HG03432 (cell line): ENCODE measurements at regions not wholly inside any gene's neighbourhood (a gene's known extent, or its start where the extent isn't known, plus 50 kb on each side); places are given as distances from the start of the nearest gene placed in this dataset.

ENCODE experiments used
- ATAC-seq: cut with Tn5 transposase; IDR thresholded peaks from one replicate; pipeline ENCODE4 v1.9.1; 2021; ENCODE audit warnings: mild to moderate bottlenecking, moderate library complexity; ENCODE audit not compliant: unreplicated experiment

GRCh38 chr10:88163572-88163971 lies 300.1 kb downstream of the PTEN start:
- ATAC-seq = no peak

GRCh38 chr10:88164471-88164870 lies 301.0 kb downstream of the PTEN start:
- no peak for ATAC-seq

DNA sequence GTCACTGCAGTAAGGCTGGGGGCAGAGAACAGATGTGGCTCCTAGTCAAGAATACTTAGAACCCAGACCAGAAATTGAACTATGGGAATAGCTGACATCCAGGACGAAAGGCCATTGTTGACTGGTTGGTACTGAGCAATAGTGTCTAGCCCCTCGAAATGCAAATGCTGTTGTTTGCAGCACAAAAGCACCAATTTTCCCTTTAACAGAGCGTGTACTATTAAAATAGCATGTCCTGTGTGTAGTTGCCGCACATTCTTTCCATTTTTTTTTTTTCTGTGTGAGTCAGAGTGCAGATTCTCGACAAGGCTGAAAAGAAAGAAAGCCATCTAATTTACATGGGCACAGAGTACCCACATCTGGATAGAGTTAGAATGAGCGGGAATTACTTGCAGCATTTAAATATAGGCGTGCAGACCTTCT lies 302.4 kb downstream of the PTEN start:
- ATAC-seq = no peak

DNA sequence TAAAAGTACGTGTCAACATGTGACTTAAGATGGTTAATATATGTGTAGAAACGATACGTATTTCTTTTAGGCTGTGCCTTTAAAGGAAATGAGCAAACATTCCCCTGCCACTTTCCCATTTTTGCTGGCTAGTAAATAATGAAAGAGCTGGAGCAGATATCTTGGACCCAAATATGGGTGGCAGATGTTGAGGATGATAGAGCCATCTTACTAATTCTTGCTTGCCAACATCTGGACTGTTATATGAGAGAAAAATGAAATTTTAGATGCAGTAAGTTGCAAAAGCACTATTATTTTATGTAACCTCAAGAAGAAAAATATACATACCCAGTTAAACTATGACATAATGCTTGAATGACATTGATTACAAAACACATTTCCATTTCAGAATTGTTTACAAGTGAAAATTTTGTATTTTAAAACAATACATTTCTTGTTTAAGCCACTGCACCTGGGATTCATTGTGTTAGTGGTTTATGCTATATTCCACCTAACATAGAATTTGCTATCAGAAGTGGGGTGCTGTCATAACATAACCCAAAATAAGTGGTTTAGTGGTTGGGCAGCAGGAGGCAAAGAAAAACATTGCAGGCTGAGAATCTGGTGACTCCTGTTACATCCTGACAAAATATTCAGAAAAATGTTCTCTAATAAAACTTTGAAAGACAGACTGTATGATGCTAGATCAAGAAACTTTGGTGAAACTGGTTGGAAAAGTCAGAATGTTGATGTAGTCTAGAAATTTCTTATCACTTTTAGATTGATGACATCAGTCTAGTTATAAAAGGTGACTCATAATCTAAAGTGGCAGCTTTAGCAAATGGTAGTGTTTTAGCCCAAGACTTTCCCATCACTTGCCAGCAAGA lies 305.0 kb downstream of the PTEN start:
- no peak for ATAC-seq

DNA sequence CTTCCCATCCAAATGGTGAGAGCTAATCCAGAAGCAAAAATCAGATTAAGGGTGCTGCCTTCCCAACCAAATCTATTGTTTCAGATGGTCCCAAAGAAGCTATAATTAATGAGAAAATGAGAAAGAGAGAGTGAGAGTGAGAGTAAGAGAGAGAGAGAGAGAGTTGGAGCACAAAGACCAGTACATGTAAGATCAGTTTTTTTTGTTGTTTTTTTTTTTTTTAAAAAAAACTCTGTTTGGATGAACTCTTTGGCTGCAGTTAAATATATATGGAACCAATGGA lies 305.6 kb downstream of the PTEN start:
- ATAC-seq = no peak

DNA sequence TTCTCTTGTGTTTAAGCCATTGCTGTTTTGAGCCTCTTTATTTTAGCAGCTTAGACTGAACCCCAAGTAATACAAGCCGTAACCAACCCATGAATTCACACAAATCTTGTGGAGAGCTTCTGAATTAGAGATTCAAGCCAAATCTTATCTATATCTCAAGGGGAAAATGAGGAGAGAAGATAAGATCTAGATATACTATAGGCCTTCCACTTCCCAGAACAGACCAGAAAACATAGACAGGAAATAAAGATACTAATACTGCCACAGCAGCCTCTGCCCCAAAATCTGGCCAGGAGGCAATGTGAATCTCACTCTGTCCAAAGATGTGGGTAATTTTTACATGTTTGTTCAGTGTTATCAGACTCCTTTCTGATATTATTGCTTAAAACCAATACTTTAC lies 307.2 kb downstream of the PTEN start:
- ATAC-seq = no peak

DNA sequence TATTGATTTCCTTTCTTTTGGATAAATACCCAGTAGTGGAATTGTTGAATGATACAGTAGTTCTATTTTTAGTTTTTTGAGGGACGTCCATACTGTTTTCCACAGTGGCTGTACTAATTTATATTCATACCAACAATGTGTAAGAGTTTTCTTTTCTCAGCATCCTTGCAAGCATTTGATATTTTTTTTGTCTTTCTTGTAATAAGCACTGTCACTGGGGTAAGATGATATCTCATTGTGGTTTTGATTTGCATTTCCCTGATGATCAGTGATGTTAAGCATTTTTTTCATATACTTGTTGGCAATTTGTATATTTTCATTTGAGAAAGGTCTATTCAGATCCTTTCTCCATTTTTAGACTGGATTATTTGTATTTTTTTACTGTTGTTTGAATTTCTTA lies 308.7 kb downstream of the PTEN start:
- no peak for ATAC-seq

DNA sequence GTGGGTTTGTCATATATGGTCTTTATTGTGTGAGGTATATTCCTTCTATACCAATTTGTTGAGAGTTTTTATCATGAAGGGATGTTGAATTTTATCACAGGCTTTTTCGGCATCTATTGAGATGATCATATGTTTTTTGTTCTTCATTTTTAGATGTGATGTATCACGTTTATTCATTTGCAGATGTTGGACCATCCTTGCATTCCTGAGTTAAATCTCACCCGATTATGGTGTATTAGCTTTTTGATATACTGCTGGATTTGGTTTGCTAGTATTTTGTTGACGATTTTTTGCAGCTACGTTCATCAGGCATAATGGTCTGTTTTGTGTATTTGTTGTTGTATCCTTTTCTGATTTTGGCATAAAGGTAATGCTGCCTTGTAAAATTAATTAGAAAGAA lies 311.0 kb downstream of the PTEN start:
- no peak for ATAC-seq

- ATAC-seq = no peak
These were observed 315.3 kb downstream of the PTEN start for GRCh38 chr10:88178758-88179157.

GRCh38 chr10:88179831-88180230 lies 316.4 kb downstream of the PTEN start:
- no peak for ATAC-seq

DNA sequence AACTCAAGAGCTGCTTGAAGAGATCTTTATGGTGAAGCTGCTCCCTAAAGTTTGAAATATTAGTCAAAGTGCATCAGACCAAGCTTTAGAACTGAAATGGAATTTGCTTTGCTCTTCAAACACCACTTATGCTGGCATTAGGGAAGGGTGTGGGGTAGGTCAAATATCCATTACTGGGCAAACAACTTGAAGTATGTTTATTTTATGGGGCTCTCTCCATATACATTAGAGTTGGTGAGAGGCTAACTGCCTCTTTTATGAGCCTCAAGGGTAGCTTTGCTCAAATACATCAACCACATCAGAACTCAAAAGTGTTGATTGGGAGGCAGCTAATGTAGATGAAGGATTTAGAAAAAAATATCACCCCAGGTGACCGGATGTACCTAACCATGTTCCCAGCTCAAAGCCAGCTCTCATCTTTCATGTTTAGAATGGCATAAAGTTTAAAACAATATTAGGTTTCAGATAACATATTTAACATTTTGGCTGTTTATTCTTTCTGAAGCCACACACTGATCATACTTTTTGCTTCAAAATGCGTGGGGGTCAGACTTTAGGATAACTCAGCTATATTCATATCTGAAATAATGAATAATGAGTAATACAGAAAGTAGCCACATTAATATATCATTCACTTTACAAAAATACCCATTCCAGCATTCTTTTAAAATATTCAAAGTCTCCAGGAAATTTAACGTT lies 318.6 kb downstream of the PTEN start:
- ATAC-seq = no peak

GRCh38 chr10:88182601-88182930 lies 319.1 kb downstream of the PTEN start:
- no peak for ATAC-seq

DNA sequence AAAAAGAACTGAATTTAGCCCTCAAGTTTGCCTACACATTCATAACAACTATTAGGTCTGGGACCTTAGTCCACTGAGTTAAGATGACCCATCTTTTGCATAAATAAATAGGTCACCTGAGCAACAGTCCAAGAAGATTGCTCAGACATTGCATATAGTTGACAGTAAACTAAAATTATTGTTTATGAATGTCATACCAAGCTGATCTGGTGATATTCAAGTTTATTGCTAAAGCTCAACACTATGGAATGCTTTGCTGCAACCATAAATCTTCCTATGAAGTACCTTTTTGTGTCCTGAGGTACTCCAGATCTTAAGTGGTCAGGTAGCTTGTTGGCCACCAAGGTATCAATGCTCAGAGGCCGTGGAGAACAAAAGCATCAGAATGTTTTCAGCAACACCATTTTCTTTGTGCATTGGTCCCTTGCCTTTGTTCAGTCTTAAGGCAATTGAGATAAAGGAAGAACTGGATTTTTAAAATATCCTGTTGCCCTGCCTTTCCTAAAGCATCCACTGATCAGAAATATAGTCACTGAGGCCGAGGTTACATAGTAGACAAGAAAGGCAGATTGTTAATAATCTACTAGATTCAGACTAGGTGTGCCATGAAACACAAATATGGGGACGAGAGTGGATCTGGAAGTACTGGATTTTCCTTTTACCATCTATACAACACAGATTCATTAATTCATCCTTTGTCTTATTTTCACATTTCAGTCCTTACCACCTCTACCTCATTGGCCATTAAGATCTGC lies 321.3 kb downstream of the PTEN start:
- no peak for ATAC-seq

DNA sequence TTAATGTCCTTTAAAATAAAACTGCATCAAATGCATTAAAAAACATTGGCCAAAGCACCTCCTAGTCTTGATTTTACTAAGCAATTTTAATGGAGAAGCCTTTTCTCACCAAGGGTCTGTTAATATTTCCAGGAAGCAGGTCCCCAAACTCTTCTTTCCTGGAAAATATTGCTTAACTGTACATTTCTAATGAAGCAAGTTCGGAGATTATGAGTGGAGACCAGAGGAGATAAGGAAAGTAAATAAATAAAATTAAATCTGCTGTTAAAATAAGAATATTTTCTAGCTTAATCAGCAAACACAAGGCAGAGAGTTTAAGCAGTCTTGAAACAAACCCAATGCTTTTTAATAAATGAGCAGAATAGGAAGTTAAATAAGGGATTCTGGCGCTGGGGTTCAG lies 322.4 kb downstream of the PTEN start:
- no peak for ATAC-seq

- no peak for ATAC-seq
These were observed 322.9 kb downstream of the PTEN start for GRCh38 chr10:88186335-88186734.

DNA sequence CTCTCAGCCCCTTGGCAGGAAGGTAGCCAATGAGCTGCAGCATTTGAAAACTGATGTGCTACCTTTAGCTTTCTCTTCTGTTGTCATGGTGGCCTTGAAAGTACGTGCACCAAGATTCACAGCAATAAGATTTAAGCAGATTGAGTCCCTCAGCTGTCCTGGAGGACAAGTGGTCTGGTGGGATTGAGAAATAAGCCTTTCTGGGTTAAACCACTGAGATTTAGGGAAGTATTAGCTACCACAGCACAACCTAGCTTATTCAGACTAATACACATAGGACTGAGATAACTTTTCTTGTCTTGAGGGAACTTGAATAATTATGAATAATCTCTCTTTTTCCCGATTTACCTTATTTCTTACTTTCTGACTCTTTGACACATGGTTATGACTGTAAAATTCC lies 324.0 kb downstream of the PTEN start:
- no peak for ATAC-seq

- no peak for ATAC-seq
These were observed 326.7 kb downstream of the PTEN start for GRCh38 chr10:88190123-88190522.

DNA sequence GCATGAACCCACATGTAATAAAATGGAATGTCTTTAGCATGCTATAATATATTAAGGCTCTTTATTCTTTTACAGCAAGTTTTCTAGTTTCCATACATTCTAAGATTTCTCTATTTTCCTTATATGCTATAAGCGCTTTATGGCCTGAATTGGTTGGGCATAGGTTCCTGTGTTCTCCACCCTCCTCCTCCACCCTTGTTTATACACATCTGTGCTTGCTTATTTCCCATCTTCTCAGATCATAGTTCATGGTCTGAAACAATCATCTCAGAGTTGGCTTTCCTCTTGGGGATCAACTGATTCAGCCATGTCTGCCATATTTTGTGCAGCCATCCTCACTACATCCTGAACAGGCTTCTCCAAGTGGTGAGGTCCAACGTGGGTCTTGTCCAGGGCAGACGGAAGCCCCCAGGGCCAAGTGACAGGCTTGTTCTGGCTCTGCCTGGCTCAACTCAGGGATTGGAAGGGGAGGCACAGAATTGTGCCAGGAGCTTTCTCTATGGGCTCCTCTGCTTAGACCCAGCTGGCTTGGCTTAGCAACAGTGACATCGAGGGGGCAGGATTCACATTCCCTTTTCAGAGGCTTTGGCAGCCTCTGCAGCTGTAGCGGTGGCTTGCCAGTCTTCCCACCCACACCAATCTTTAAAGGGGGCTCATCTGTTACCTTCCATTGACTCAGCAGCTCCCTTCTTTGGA lies 327.3 kb downstream of the PTEN start:
- ATAC-seq = no peak

GRCh38 chr10:88193018-88193417 lies 329.6 kb downstream of the PTEN start:
- ATAC-seq = no peak

DNA sequence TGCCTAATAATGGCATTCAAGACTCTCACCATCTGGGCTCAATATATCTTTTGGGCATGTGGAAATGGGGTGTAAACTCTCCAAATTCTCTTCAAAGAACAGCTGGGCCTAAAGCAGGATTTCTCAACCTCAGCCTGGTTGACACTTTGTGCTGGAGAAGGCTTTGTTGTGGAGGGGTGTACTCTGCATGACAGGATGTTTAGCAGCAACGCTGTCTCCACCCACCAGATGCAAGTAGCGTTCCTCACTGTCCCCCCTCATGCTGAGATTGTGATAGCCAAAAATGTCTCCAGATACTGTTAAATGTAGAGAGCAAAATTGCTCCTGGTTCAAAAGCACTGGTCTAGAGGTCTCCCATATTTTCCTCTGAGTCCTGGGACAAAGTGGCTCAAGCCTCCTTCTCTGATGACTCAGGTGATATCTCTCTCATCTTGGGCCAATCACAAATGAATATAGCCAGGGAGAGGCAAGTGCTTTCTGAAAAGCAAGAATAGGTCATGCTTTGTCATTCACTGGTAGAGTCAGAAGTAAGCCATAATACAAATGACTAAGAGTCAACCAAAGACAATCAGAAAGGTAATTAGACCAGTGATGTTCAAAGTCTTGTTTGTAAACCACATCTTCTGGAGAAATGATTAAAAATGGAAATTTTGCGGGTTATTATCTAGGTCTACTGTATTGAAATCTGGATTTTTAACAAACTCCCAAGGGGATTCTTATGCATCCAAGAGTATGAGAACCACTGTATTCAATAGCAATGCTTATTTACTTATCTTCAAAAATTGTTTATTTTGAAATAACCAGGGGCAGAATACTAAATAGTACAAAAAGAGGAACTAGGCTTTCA lies 330.8 kb downstream of the PTEN start:
- no peak for ATAC-seq

- no peak for ATAC-seq
These were observed 331.5 kb downstream of the PTEN start for GRCh38 chr10:88194961-88195367.
